Activated CD8-positive, alpha-beta memory T cell treated with anti-CD3 and anti-CD28 coated beads, Interleukin-2, amount 50 U/mL, for 1 hour (primary cell): ENCODE measurements at regions not wholly inside any gene's neighbourhood (a gene's known extent, or its start where the extent isn't known, plus 50 kb on each side); places are given as distances from the start of the nearest gene placed in this dataset.
"Not testable (repeated sequence)": the region's sequence is repeated elsewhere in the genome, so short reads cannot be mapped to it uniquely, and the experiment has no call there.

ENCODE experiments used
- DNase-seq: peaks from one replicate; pipeline ENCODE4 v3.0.0-alpha.2; 2020; ENCODE audit errors: extremely low read depth

DNA sequence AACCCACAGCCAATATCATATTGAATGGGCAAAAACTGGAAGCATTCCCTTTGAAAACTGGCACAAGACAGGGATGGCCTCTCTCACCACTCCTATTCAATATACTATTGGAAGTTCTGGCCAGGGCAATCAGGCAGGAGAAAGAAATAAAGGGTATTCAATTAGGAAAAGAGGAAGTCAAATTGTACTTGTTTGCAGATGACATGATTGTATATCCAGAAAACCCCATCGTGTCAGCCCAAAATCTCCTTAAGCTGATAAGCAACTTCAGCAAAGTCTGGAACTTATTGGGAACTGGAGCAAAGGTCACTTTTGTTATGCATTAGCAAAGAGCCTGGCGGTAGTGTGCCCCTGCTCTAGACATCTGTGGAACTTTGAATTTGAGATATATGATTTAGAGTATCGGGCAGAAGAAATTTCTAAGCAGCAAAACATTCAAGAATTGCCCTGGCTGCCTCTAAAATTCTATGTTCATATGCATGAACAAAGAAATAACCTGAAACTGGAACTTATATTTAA, 53.4 kb upstream of the PSMA1 start:
- not testable (repeated sequence) for DNase-seq

DNA sequence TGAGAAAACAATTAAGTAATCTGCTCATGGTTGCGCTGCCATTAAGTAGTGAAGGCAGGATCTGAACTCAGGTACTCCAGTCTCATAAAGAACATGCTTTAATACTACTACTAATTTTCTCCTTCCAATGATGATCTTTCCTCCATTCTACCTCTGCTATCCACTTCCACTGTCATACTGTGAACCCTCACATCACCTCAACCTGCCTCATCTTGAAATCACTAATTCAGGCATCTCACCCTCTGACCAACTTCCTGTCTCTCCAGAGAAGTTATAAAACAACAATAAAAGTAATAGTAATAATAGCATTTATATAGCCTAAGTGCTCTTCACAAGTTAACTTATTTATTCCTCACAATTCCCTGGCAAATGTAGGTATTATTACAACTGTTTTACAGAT, 57.1 kb upstream of the PSMA1 start:
- no peak for DNase-seq

DNA sequence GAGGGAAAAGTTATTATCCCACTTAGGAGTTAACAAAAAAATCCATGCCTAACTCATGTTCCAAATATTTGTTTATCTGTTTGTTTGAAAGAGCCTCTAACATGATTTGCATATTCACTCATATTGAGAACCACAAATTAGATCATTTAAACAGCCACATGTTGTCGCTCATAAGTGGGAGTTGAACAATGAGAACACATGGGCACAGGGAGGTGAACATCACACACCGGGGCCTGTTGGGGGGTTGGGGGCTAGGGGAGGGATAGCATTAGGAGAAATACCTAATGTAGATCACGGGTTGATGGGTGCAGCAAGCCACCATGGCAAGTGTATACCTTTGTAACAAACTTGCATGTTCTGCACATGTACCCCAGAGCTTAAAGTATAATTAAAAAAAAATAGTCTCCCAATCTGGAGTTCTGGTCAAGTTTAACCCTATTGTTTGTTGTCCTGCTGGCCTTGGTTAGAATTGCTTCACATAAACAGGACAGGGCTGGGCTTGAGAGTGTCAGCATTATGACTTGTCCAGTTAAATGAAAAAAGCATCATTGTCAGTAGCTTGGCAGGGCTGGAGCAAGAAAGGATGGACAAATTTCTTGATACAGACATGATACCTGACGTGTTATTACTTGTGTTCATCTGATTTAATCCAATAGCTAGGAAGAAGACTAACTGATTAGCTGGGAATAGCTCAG, 57.8 kb upstream of the PSMA1 start:
- no peak for DNase-seq

DNA sequence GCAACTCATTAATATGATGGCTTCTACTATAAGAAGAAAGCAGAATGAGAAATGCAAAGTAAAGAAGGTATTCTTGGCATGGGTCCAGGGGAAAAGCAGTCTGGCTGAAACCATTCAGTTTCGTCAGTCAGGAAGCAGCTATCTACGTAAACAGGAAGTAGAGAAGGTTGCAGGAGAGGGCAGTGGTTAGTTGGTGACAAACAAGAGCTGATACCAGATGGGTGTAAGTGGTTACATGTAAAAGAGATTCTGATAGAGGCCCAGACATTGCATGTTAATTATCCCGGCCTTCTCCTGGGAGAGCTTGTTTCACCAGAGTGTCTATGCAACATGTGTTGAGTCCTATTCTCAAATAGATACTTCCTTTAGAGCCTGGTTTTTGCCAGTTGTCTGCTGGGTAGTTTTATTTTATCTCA, 58.4 kb upstream of the PSMA1 start:
- DNase-seq: peak; percentile 84

DNA sequence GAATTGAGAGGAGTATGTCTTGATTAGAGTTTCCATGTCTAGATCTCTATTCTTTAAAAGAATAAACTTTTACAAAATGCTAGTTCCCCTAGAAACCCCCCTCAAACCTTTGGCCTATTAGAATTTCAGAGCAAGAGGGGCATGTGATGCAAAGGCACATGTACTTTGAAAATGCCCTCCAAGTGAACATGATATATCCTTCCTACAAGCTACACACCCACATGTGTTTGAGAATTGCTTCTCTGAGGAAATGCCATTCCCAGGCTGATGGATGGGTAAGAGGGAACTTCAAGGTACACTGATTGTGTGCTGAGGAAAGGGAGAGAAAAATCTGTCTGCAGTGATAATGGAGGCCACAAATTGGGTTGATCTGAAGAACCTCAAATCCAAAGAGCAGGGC, 59.5 kb upstream of the PSMA1 start:
- no peak for DNase-seq

DNA sequence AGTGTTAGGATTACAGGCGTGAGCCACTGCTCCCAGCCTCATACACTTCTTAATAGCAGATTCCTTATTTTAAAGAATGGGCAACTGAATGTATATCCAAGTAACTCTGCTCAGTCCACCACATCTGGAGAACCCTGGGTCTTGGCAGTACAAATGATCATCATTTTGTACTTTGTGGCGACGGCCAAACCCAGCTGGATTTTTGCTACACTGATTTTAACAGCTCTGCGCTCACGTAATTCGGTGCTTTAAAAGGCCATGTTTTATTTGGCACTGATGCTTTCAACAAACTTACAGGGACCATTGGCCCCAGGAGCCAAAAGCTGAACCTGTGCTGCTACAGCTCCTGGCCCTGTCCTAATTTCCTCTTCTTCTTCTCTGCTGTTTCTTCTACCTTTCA, 60.8 kb upstream of the PDE3B start:
- DNase-seq: no peak

DNA sequence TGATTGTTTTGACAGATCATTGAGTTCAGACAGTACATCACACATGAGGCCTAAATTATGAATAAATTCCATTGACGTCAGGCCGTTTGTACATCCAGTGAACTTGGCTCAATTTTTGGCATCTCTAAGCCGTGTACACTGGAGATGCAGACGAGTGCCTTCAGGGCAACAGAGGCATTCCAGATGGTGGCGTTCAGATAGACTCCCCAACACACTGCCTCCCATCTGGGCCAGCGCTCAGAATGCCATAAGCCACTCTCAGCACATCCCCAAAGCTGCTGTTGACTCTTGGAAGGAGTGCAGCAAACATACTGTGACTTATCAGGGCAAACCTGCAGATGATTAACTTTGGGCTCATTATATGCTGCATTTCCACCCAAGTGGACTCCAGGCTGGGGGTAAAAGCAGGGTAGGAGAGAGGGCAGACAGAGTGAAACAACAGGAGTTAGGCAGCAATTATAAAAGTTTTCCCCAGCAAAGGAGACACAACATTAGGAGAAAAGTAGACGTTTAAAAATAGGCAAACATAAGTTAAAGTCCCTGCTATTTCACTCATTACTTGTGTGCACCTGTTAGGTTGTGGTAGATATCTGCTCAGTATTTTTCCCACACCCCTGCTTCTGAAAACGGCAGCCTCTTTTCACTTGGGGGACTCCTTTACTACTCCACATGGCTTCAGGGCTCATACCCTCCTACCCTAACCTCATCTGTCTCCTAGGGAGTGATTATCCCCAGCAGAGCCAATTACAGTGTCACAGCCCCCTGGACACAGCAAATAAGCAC, 60.2 kb upstream of the PDE3B start:
- DNase-seq: no peak

DNA sequence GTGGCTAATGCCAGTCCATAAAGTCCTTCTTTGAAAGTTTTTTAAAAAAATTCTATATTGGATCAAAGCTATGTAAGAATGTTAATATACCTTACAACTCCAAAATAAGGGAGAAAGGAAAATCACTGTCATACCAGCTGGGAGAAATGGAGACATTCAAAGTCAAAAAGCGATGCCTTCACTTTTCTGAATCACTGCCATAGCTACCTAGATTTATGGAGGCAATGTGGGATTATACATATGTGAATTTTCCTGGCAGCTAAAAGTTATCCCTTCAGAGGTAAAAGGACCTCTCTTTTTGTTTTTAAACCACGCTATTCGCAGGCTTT, 59.6 kb upstream of the PDE3B start:
- DNase-seq: no peak

DNA sequence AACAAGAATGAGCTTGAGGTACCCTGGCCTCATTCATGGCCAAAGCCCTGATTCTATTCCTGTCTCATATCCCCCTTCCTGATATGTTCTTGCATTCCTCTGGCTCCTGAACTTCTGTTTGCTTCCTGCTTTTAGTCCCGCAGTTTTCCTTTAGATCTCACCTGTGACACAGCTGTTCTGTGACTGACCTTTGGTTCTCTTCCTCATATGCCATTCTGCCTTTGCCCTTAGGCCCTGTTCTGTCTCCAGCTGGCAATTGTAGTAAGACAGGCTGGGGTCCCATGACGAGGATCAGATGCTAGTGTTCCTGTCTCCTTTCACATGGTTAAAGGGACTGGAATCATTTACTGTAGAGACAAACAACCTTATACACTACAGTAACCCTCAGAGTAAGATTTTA, 59.0 kb upstream of the PDE3B start:
- DNase-seq: no peak

DNA sequence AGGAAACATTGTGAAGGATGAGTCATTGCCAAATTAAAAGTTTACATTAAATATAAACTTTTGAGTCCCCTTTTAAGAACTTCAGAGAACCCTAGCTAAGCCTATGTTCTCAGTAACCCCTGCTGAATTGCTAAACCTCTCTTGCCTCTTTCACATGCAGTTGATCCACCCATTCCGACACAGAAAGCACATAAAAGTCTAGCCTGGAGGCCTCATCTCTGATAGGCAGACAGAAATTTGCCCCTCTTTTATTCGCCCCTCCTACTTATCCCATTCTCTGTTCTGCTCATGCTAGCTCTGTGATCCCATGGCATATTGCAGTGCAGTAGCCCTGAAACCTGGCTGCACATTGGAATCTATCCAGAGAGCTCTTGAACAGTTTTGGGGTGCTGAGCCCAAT, 58.2 kb upstream of the PDE3B start:
- DNase-seq: no peak

DNA sequence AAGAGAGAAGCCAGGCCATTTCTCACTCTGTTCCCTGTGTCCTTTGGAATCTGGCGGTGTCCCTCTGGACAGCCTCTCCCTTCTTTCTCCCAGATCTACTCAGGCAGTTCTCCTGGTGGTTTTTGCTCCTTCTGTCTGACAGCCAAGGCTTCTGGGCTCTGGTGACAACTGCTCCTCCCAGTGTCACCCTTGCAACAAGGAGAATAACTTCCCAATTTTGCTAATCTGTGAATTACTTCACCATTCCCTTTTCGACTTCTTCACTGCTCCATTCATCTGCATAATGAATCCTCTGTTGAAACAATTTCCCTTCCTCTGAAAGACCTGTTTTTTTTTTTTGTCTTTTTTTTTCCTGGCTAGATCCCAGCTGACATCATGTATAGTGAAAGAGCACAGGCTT, 56.3 kb upstream of the PDE3B start:
- no peak for DNase-seq

DNA sequence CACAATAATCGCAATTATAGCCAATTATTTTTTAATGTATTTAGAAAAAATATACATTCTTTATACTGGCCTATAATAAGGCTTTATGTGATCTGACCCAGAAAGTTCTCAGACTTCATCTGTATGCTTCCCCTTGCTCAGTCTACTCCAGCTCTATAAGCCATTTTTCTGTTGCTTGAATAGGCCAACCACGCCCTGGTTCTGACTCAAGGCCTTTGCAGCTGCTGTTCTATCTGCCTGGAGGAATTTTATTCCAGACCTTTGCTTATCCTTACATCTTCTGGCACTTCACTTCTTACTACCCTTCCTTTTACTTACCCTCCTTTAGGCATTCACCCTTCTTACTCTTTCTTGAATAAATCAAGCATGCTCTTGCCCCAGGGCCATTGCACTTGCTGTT, 54.9 kb upstream of the PDE3B start:
- no peak for DNase-seq

DNA sequence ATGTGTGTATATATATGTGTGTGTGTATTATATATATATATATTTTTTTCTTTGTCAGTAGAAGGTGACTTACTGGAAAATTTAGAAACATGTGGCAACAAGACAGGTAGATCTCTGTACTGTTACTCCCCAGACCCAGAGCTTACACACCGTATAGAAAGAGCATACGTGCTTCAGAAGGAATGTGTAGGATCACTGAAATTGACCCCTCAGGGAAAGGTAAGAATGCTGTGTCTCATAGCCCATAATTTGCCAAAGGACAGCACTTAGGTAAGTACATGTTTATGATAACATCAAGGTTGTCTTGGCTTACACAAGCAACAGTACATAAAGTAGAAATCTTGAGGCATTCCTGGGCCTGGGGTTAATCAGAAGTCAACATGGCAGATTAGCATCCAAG, 54.2 kb upstream of the PDE3B start:
- DNase-seq: no peak

DNA sequence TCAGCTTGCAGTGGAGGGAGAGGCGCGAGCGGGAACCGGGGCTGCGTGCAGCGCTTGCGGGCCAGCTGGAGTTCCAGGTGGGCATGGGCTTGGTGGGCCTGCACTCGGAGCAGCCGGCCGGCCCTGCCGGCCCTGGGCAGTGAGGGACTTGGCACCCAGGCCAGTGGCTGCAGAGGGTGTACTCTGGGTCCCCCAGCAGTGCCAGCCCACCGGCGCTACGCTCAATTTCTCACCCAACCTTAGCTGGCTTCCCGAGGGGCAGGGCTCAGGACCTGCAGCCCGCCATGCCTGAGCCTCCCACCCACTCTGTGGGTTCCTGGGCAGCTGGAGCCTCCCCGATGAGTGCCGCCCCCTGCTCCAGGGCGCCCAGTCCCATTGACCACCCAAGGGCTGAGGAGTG, 52.6 kb upstream of the PDE3B start:
- DNase-seq: not testable (repeated sequence)

DNA sequence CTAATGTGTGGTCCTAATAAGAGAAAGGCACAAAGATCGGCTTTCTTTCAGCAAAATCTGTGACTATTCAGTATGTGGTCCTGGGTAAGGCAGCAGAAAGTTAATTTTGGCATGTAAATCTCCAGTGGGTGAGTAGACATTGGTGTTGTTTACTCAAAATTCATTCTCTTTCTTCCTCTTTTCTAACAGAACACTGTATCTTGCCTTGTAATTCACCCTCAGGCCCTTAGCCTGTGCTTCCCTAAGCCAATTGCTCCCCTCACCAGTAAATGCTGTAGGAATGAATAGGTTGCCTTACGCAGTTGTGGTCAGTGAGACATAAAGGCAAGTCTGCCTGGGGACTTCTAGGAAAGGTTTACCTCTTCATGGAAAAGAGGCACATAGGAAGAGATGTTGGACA, 49.9 kb upstream of the PDE3B start:
- DNase-seq: no peak
